Brain microvascular endothelial cell (primary cell): ENCODE measurements at regions not wholly inside any gene's neighbourhood (a gene's known extent, or its start where the extent isn't known, plus 50 kb on each side); places are given as distances from the start of the nearest gene placed in this dataset.
A peak's percentile ranks its signal among the peaks of the same experiment; 100 is the strongest.
"Not testable (repeated sequence)": the region's sequence is repeated elsewhere in the genome, so short reads cannot be mapped to it uniquely, and the experiment has no call there.

Experiments used
- DNase-seq: peaks from one replicate; pipeline ENCODE4 v3.0.0-alpha.2; 2020
- H3K27ac ChIP-seq: fragments of 250-450 bp; sonication (Bioruptor Pico); 2 replicates; pipeline ENCODE4 v1.5.1; 2020; ENCODE audit warnings: mild to moderate bottlenecking, moderate library complexity
- H3K27me3 ChIP-seq: fragments of 250-450 bp; sonication (Bioruptor Pico); replicated peaks from 2 replicates; pipeline ENCODE4 v1.5.1; 2020; ENCODE audit warnings: mild to moderate bottlenecking
- H3K36me3 ChIP-seq: fragments of 250-450 bp; sonication (Bioruptor Pico); replicated peaks from 2 replicates; pipeline ENCODE4 v1.5.1; 2020; ENCODE audit warnings: mild to moderate bottlenecking
- H3K4me3 ChIP-seq: 2 replicates; pipeline ENCODE4 v1.5.1; 2011; ENCODE audit warnings: low read depth, mild to moderate bottlenecking, control low read depth, low read length, moderate library complexity
- in situ Hi-C: cut with HindIII; loops from 2 replicates; pipeline ENCODE4 v1.10.0; 2017; ENCODE audit warnings: low sequenced_read_pairs, low pct_ligation_motif_present
- TF ChIP-seq, protein P1 (sequence below): IDR thresholded peaks from 2 replicates; pipeline ENCODE4 v1.5.1; 2011; ENCODE audit warnings: low read depth, mild to moderate bottlenecking, moderate library complexity, low read length, control low read depth, inconsistent platforms; ENCODE audit errors: missing control alignments

DNA sequence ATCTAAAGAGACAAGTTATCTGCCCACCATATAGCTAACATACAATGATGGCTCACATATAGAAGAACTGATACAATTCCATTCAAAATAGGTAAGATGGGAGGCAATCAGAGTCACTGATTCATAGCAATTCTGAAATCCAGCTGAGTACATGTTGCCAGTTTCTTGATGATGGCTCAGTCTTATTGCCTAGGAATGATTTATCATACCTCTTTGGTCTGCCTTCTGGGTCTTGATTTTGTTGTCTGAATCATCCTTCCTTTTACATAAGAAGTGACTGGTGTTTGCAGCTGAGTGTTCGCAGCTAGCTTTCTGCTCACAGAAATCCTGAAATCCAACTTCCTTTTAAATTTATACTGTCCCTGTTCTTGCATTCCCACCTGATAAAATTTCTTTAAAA, 463.2 kb upstream of the MGAT4C start:
- TF ChIP-seq, protein P1, sequence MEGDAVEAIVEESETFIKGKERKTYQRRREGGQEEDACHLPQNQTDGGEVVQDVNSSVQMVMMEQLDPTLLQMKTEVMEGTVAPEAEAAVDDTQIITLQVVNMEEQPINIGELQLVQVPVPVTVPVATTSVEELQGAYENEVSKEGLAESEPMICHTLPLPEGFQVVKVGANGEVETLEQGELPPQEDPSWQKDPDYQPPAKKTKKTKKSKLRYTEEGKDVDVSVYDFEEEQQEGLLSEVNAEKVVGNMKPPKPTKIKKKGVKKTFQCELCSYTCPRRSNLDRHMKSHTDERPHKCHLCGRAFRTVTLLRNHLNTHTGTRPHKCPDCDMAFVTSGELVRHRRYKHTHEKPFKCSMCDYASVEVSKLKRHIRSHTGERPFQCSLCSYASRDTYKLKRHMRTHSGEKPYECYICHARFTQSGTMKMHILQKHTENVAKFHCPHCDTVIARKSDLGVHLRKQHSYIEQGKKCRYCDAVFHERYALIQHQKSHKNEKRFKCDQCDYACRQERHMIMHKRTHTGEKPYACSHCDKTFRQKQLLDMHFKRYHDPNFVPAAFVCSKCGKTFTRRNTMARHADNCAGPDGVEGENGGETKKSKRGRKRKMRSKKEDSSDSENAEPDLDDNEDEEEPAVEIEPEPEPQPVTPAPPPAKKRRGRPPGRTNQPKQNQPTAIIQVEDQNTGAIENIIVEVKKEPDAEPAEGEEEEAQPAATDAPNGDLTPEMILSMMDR, result no peak
- no peak overlapping the region for H3K4me3 ChIP-seq
- H3K36me3 ChIP-seq, result no peaks in the 10 kb centered on the region
- H3K27ac ChIP-seq, result no peak overlapping the region
- H3K27me3 ChIP-seq, result no peaks in the 10 kb centered on the region
- peak; percentile 33 for DNase-seq
- in situ Hi-C loops, result no loop called here

DNA sequence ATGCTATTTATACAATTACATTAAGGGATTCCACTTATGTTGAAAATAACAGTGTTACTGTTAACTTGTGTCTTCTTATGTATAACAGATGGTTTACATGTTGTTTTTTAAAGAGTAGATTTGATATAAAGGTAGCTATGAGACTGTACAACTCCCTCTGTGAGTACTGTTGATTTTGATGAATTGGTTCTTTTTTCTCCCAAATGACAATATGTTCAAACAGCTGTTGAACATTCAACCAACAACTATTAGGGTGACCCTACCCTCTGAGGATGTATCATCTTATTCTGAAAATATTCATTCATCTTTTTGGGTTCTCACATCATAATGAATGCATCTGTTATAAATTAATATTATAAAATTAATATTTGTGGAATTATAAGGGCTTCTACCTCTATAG, 456.9 kb upstream of the MGAT4C start:
- no peak for DNase-seq
- in situ Hi-C loops, result no loop called here
- Histone ChIP-seq H3K4me3 (no peak overlapping the region), H3K36me3 (no peaks in the 10 kb centered on the region), H3K27ac (peak overlapping the region; percentile 55), H3K27me3 (no peaks in the 10 kb centered on the region)
- TF ChIP-seq, protein P1, result no peak

DNA sequence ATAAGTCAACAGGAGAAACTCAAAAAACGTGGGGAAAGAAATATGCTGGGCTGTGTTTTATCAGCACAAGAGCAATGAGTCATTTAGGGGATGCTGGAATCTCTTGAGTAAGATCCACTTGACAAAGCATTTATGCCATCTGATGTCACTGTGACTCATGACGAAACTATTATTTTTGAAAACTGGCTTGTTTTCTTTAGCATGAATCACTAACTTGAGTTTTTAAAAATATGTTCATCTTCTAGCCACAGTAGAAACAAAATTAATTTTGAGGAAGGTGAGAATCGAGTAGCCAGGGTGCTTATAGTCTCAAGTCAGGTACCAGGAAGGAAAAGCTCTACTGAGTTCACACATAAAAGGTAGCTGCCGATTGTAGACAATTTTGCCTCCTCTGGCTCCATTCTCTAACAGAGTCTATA, 456.2 kb upstream of the MGAT4C start:
- no peaks in the 10 kb centered on the region for H3K36me3 ChIP-seq
- H3K27ac ChIP-seq, result peak overlapping the region; percentile 55
- H3K4me3 ChIP-seq, result no peak overlapping the region
- peak; percentile 94 for DNase-seq
- no peaks in the 10 kb centered on the region for H3K27me3 ChIP-seq
- in situ Hi-C loops, result no loop called here
- TF ChIP-seq, protein P1, result no peak

DNA sequence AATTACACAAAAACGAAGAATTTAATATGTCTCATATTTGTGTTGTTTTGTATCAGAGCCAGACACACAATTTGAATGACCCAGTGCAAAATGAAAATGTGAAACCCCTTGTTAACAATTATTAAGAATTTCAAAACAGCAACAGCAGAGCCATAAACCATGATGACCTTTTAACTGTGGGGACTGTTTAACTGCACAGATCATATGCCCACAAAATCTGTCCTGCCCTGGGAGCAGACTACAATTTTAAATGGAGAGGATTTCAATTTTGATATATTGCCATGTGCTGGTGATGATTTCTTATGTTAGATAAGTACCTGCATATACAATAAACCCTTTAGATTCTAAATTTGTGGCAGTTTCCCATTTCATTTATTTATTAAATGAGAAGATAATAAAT, 455.5 kb upstream of the MGAT4C start:
- in situ Hi-C loops, result no loop called here
- TF ChIP-seq, protein P1, result no peak
- H3K27ac ChIP-seq, result peak overlapping the region; percentile 47
- no peaks in the 10 kb centered on the region for H3K27me3 ChIP-seq
- no peaks in the 10 kb centered on the region for H3K36me3 ChIP-seq
- no peak for DNase-seq
- no peak overlapping the region for H3K4me3 ChIP-seq

DNA sequence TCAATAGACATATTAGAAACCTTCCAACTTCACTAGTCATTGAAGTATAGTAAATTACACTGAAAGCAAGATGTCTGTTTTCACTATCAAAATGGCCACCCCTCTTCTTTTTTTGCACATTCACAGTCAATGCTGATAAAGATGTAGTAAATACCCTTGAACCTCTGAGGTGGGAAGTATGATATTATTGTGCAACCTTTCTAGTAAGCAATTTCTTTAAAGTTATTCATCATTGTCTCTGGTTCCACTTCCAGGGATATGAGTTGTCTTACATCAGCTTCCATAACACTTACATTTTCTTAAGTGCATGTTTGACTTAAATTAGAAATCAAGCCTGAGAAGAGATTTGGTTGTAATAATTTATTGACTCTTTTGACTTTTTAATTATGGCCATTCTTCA, 453.9 kb upstream of the MGAT4C start:
- Histone ChIP-seq H3K4me3 (no peak overlapping the region), H3K27ac (no peak overlapping the region), H3K36me3 (no peaks in the 10 kb centered on the region), H3K27me3 (no peaks in the 10 kb centered on the region)
- TF ChIP-seq, protein P1, result no peak
- no peak for DNase-seq
- in situ Hi-C loops, result no loop called here

DNA sequence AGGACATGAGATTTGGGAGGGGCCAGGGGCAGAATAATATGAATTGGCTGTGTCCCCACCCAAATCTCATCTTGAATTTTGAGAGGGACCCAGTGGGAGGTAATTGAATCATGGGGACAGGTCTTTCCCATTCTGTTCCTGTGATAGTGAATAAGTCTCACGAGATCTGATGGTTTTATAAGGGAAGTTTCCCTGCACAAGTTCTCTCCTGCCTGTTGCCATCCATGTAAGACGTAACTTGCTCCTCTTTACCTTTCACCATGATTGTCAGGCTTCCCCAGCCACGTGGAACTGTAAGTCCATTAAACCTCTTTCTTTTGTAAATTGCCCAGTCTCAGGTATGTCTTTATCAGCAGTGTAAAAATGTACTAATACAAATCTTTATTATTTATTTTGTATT, 452.8 kb upstream of the MGAT4C start:
- DNase-seq, H3K36me3 ChIP-seq, in situ Hi-C loops, H3K27me3 ChIP-seq, H3K4me3 ChIP-seq, H3K27ac ChIP-seq: not testable (repeated sequence)

DNA sequence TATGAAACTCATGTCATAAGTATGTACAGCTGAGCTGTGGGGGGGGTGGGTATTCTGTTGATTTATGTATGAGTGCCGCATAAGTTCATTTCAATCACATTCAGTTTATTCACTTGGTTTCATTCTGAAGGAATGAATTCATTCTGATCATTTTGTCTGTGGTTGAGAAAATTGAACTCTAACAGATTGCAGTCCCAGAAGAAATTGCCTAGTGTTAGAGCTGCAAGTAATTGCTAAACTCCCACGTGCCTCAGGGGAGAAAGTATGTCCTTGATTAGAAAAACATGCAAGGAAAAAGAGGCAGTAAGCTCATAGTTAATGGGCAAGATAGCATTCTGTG, 442.4 kb upstream of the MGAT4C start:
- Histone ChIP-seq H3K27ac (no peak overlapping the region), H3K27me3 (no peaks in the 10 kb centered on the region), H3K4me3 (no peak overlapping the region), H3K36me3 (no peaks in the 10 kb centered on the region)
- DNase-seq, result peak; percentile 57
- in situ Hi-C loops, result no loop called here
- TF ChIP-seq, protein P1, result no peak
